ENCODE measurements at regions not wholly inside any gene's neighbourhood (a gene's known extent, or its start where the extent isn't known, plus 50 kb on each side); places are given as distances from the start of the nearest gene placed in this dataset.
"Not testable (repeated sequence)": the region's sequence is repeated elsewhere in the genome, so short reads cannot be mapped to it uniquely, and the experiment has no call there.

DNA sequence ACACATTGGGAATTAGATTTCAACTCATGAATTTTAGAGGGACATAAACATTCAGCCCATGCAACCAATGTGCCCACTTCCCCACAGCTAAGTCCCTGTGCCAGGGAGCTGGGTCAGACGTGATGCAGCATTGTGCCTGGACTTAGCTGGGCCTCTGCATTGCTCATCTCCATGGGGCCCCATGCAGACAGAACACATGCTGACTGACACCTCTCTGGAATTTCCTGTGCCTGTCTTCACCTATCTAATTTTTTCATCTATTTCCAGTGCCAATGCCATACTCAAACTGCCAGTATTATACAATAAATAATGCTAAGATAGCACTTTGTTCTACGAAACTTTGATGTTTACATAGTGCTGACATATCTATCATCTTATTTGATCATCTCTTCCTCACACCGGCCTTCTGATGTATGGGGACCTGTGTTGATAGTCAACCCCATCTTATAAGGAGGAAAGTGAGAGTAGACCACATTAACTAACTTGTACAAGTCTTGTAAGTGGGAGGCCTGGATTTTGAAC, 92.2 kb downstream of the CDC42EP3 start:
- Histone ChIP-seq H3K27ac (no peak overlapping the region), H3K4me1 (no peaks in the 10 kb centered on the region), H3K9me3 (no peaks in the 10 kb centered on the region), H3K4me3 (no peak overlapping the region), H3K36me3 (no peaks in the 10 kb centered on the region), H3K27me3 (no peaks in the 10 kb centered on the region)
- no peak for TF ChIP-seq POLR2A (IDR thresholded peaks at IDR 0.05)
- no peak for DNase-seq

DNA sequence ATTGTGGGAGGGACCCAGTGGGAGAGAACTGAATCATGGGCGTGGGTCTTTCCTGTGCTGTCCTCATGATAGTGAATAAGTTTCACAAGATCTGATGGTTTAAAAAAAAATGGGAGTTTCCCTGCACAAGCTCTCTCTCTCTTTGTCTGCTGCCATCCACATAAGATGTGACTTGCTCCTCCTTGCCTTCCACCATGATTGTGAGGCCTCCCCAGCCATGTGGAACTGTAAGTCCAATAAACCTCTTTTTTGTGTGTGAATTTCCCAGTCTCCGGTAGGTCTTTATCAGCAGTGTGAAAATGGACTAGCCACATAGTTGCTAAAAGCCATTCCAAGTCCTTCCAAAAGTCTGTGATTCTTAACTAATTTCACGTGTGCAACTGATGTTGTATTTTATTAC, 91.5 kb downstream of the CDC42EP3 start:
- H3K27ac ChIP-seq, H3K36me3 ChIP-seq, H3K9me3 ChIP-seq, H3K4me1 ChIP-seq, H3K27me3 ChIP-seq, H3K4me3 ChIP-seq, DNase-seq: not testable (repeated sequence)

DNA sequence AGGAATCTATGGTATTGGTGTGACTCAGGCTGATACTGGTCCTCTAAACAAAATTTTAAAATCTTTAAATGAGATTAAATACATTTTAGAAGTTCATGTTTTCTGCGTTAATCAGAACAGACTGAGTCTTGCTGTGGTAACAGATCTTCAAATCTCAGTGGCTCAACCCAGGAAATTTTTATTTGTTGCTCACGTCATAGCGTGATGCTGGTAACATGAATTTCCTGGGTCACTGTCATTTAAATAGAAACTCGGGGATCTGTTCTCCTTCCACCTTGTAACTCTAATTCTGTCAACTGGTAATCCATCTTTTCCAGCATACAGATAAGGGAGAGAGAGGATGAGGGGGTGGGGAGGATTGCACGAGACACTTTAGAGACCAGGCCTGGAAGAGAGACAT, 90.0 kb downstream of the CDC42EP3 start:
- Histone ChIP-seq H3K36me3 (no peaks in the 10 kb centered on the region), H3K27ac (no peak overlapping the region), H3K9me3 (no peaks in the 10 kb centered on the region), H3K27me3 (no peaks in the 10 kb centered on the region), H3K4me3 (no peak overlapping the region), H3K4me1 (peaks cover 0 to 18% (median 9%) of the 10 kb centered on the region in 4 donors)
- TF ChIP-seq, protein P1, sequence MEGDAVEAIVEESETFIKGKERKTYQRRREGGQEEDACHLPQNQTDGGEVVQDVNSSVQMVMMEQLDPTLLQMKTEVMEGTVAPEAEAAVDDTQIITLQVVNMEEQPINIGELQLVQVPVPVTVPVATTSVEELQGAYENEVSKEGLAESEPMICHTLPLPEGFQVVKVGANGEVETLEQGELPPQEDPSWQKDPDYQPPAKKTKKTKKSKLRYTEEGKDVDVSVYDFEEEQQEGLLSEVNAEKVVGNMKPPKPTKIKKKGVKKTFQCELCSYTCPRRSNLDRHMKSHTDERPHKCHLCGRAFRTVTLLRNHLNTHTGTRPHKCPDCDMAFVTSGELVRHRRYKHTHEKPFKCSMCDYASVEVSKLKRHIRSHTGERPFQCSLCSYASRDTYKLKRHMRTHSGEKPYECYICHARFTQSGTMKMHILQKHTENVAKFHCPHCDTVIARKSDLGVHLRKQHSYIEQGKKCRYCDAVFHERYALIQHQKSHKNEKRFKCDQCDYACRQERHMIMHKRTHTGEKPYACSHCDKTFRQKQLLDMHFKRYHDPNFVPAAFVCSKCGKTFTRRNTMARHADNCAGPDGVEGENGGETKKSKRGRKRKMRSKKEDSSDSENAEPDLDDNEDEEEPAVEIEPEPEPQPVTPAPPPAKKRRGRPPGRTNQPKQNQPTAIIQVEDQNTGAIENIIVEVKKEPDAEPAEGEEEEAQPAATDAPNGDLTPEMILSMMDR (IDR thresholded peaks at IDR 0.05), result no peak
- no peak for TF ChIP-seq POLR2A (IDR thresholded peaks at IDR 0.05)
- no peak for DNase-seq

DNA sequence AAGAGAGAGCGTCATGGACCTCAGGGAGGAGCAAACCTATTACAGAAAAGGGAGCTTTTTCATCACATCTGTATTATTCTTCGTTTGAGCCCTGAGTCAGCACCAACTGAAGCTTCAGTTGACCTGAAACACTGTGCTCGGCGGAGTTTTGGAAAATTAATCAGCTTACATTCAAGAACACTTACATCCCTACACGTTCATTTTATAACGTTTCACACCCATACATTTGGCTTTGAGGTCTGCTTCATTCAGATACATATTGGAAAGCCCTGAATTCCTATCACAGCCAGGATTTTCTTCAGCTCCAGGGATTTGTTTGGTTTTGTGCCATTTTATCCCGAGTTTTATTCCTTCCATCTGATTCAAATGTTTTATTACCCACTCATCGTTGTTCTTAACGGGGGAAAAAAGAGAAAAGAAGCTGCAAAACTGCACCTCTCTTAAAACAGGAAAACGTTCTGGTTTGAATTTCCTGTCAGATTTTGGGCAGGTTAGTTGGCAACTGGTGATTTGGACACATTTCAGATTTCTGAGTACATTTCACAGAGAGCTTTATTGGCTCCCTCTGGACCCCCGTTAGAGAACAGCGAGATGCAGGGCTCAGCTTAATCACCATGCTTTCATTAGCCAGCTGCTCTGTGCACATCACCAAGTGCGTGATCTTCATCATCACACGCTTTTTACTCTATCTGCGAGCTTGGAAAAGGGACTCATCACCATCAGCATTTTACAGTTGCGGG, 88.8 kb downstream of the CDC42EP3 start:
- H3K27ac ChIP-seq, result peak overlapping the region in 2 of 4 donors; percentile 11 to 14
- H3K27me3 ChIP-seq, result no peaks in the 10 kb centered on the region
- no peak overlapping the region for H3K4me3 ChIP-seq
- no peaks in the 10 kb centered on the region for H3K36me3 ChIP-seq
- TF ChIP-seq POLR2A (IDR thresholded peaks at IDR 0.05), result no peak
- TF ChIP-seq, protein P1 (IDR thresholded peaks at IDR 0.05), result no peak
- H3K4me1 ChIP-seq, result peaks cover 0 to 24% (median 12%) of the 10 kb centered on the region in 4 donors
- no peak for DNase-seq
- H3K9me3 ChIP-seq, result no peaks in the 10 kb centered on the region

DNA sequence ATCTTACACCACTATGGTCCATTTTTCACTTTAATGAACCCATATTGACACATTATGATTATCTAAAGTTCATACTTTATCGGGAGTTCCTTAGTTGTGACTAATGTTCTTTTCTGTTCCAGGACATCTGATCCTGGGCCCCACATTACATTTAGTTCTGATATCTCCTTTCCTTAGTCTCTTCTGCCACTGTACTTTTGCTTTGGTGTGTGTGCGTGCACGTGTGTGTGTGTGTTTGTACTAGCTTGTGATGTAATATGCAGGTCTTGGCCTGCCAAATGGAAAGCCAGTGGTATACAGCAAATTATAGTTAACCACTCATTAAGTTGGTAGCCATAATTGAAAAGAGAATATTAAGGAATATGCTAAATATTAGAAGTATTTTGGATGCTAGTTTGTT, 88.0 kb downstream of the CDC42EP3 start:
- Histone ChIP-seq H3K4me1 (peaks cover 0 to 24% (median 12%) of the 10 kb centered on the region in 4 donors), H3K27me3 (no peaks in the 10 kb centered on the region), H3K4me3 (no peak overlapping the region), H3K9me3 (no peaks in the 10 kb centered on the region), H3K27ac (peak overlapping the region in 1 of 4 donors; percentile 14), H3K36me3 (no peaks in the 10 kb centered on the region)
- no peak for DNase-seq
- no peak for TF ChIP-seq POLR2A (IDR thresholded peaks at IDR 0.05)
- TF ChIP-seq, protein P1 (IDR thresholded peaks at IDR 0.05), result no peak

DNA sequence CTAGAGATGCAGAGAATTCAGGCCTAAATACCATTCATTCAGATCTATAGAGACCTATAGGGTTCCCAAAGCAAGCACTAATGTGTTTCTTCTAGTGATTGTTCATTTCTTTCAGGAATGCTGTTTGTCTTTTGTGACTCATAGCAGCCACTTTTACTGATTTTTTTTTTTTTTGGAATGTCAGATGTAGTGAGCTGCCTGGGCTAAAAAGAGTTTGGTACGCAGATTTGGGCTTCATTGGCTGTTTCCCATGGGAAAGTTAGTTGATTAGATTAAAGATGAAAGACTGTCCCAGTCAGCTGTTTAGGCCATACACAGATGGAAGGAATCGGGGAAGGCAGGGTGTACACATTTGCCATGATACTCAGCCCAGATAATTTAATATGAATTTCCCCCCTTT, 87.6 kb downstream of the CDC42EP3 start:
- Histone ChIP-seq H3K27me3 (no peaks in the 10 kb centered on the region), H3K4me3 (no peak overlapping the region), H3K36me3 (no peaks in the 10 kb centered on the region), H3K4me1 (peaks cover 0 to 24% (median 12%) of the 10 kb centered on the region in 4 donors), H3K9me3 (no peaks in the 10 kb centered on the region), H3K27ac (peak overlapping the region in 1 of 4 donors; percentile 52)
- TF ChIP-seq, protein P1 (IDR thresholded peaks at IDR 0.05), result no peak
- no peak for TF ChIP-seq POLR2A (IDR thresholded peaks at IDR 0.05)
- DNase-seq, result no peak
